HFFc6 (cell line): ENCODE measurements at regions not wholly inside any gene's neighbourhood (a gene's known extent, or its start where the extent isn't known, plus 50 kb on each side); places are given as distances from the start of the nearest gene placed in this dataset.

Experiments
- DNase-seq: peaks from one replicate; pipeline ENCODE4 v3.0.0-alpha.2; 2018
- H3K27ac Mint-ChIP-seq: 2 replicates; pipeline ENCODE4 v1.8.0; 2020; ENCODE audit warnings: mild to moderate bottlenecking, mixed read lengths
- H3K27me3 Mint-ChIP-seq: 2 replicates; pipeline ENCODE4 v1.8.0; 2021; ENCODE audit warnings: mild to moderate bottlenecking, moderate library complexity, mixed read lengths; ENCODE audit not compliant: insufficient read depth
- H3K36me3 Mint-ChIP-seq: 2 replicates; pipeline ENCODE4 v1.8.0; 2021; ENCODE audit warnings: low read depth, mixed read lengths
- H3K4me1 Mint-ChIP-seq: 2 replicates; pipeline ENCODE4 v1.8.0; 2020; ENCODE audit warnings: low read depth, mixed read lengths
- H3K4me3 Mint-ChIP-seq: 2 replicates; pipeline ENCODE4 v1.8.0; 2020; ENCODE audit warnings: mild to moderate bottlenecking, moderate library complexity, mixed read lengths
- H3K9me3 Mint-ChIP-seq: 2 replicates; pipeline ENCODE4 v1.8.0; 2020; ENCODE audit warnings: mild to moderate bottlenecking, mixed read lengths
- CTCF ChIP-seq: fragments of 200-600 bp; sonication (generic); IDR thresholded peaks from 2 replicates; pipeline ENCODE4 v1.5.0; 2021; ENCODE audit warnings: antibody characterized with exemption, mild to moderate bottlenecking

GRCh38 chr4:17362430-17362829 is 149.5 kb downstream of the QDPR start:
- Mint-ChIP-seq H3K36me3 (no peaks in the 10 kb centered on the region), H3K4me3 (no peak overlapping the region), H3K27me3 (peaks cover 30% of the 10 kb centered on the region), H3K4me1 (no peaks in the 10 kb centered on the region), H3K9me3 (no peaks in the 10 kb centered on the region), H3K27ac (no peak overlapping the region)
- no peak for DNase-seq
- no peak for TF ChIP-seq CTCF

- TF ChIP-seq CTCF, result no peak
- Mint-ChIP-seq H3K4me3 (no peak overlapping the region), H3K27me3 (peaks cover 19% of the 10 kb centered on the region), H3K9me3 (no peaks in the 10 kb centered on the region), H3K27ac (no peak overlapping the region), H3K4me1 (no peaks in the 10 kb centered on the region), H3K36me3 (peaks cover 5% of the 10 kb centered on the region)
- DNase-seq, result no peak
Measured at GRCh38 chr4:17358241-17358640, 153.6 kb downstream of the QDPR start.

GRCh38 chr4:17356926-17357325 is 155.0 kb downstream of the QDPR start:
- Mint-ChIP-seq H3K27ac (no peak overlapping the region), H3K36me3 (peaks cover 5% of the 10 kb centered on the region), H3K27me3 (peaks cover 26% of the 10 kb centered on the region), H3K9me3 (no peaks in the 10 kb centered on the region), H3K4me1 (no peaks in the 10 kb centered on the region), H3K4me3 (no peak overlapping the region)
- DNase-seq, result no peak
- no peak for TF ChIP-seq CTCF

GRCh38 chr4:17352357-17352756 is 159.5 kb downstream of the QDPR start:
- no peak for DNase-seq
- Mint-ChIP-seq H3K4me1 (no peaks in the 10 kb centered on the region), H3K4me3 (no peak overlapping the region), H3K36me3 (peaks cover 5% of the 10 kb centered on the region), H3K27ac (no peak overlapping the region), H3K9me3 (no peaks in the 10 kb centered on the region), H3K27me3 (peaks cover 18% of the 10 kb centered on the region)
- TF ChIP-seq CTCF, result no peak

- Mint-ChIP-seq H3K27ac (no peak overlapping the region), H3K36me3 (no peaks in the 10 kb centered on the region), H3K27me3 (peaks cover 6% of the 10 kb centered on the region; the same call in 1 of the 2 replicates), H3K4me3 (no peak overlapping the region), H3K4me1 (no peaks in the 10 kb centered on the region), H3K9me3 (no peaks in the 10 kb centered on the region)
- DNase-seq, result peak; percentile 27
- peak; percentile 80 for TF ChIP-seq CTCF
Measured at GRCh38 chr4:17347445-17347844, 164.4 kb downstream of the QDPR start.

GRCh38 chr4:17339376-17339775 is 172.5 kb downstream of the QDPR start:
- peaks cover 7% of the 10 kb centered on the region; the same call in 1 of the 2 replicates for H3K4me1 Mint-ChIP-seq
- no peak overlapping the region for H3K27ac Mint-ChIP-seq
- H3K9me3 Mint-ChIP-seq, result no peaks in the 10 kb centered on the region
- no peak for DNase-seq
- TF ChIP-seq CTCF, result no peak
- H3K36me3 Mint-ChIP-seq, result no peaks in the 10 kb centered on the region
- H3K27me3 Mint-ChIP-seq, result peaks cover 12% of the 10 kb centered on the region
- H3K4me3 Mint-ChIP-seq, result no peak overlapping the region
